HG03095 (cell line): ENCODE measurements at regions not wholly inside any gene's neighbourhood (a gene's known extent, or its start where the extent isn't known, plus 50 kb on each side); places are given as distances from the start of the nearest gene placed in this dataset.
"Not testable (repeated sequence)": the region's sequence is repeated elsewhere in the genome, so short reads cannot be mapped to it uniquely, and the experiment has no call there.

ENCODE experiments used
- ATAC-seq: cut with Tn5 transposase; IDR thresholded peaks from one replicate; pipeline ENCODE4 v1.9.1; 2021; ENCODE audit warnings: moderate library complexity; ENCODE audit not compliant: unreplicated experiment

DNA sequence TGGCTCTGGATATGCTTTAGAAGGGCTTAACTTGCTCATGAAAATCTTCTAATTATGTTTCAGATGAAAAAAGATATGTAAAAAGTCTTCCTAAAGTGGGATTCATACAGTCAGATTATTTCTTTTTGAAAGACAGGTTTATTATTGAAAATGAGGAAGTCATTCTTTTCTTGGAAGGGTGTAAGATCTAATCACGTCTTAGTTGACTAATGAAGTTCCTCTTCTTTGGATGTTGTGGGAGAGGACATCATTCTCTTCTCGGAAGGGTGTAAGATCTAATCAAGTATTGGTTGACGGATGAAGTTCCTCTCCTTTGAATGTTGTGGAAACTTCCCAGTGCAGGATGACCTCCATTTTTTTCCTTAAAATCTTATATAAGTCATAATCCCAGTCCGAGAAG is 74.9 kb downstream of the ALG10 start:
- no peak for ATAC-seq

DNA sequence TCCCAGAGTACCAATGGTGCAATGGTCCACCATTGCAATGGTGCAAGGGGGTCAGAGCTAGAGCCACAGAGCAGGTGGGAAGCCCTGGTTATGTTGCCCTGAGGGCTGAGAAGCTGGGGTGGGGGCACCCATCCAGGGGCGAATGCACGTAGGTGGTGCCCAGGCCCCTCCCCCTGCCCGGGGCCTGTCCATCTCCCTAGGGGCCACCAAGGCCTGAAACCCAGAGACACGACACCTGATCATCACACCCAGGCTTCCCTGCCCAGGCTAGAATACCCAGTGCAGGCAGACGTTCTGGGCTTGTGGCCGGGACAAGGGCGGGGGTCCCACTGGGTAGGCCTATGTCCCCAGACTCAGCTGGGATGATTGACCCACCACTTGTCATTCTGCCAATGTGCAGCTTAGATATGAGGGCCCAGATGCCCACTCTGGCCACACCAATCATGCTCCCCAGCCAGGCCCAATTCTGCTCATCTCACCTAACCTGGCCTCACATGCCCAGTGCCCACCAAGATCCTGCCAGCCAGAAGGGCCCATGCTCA is 83.2 kb downstream of the ALG10 start:
- ATAC-seq, result no peak

DNA sequence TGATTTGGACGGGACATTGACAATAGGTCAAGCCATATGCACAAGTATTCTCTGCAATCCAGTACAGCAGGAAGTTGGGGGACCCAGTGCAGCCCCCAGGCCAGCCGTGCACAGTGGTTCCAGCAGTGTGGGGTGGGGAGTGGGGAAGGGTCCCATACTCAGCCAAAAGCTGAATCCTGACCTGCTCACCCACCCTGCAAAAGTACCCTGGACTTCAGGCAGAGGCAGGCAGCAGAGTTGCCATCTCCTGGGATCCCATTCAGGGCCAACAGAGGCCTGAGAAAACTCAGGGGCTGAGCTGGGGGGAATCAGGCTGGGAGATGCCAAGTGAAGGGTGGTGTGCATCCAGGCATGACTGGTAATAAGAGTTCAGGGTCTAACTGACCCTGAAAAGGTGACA is 83.9 kb downstream of the ALG10 start:
- ATAC-seq, result no peak

DNA sequence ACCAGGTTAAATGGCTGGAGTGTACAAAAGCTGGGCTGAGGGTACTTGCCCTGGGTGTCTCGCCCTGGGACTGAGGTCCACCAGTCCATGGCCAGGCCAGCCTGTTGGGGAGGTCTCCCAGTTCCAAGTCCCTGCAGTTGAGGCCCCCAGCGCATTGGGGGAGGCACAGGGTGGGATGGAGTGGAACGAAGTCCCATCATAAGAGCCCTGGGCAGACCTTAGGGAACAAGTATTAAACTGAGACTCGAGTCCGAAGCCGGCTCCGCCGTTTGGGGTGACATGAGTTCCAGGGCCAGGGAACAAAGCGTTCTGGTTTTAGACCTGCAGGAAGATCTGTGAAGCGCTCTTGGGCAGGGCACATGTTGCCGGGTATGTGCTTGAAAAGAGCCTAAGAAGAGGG is 84.7 kb downstream of the ALG10 start:
- ATAC-seq, result no peak

DNA sequence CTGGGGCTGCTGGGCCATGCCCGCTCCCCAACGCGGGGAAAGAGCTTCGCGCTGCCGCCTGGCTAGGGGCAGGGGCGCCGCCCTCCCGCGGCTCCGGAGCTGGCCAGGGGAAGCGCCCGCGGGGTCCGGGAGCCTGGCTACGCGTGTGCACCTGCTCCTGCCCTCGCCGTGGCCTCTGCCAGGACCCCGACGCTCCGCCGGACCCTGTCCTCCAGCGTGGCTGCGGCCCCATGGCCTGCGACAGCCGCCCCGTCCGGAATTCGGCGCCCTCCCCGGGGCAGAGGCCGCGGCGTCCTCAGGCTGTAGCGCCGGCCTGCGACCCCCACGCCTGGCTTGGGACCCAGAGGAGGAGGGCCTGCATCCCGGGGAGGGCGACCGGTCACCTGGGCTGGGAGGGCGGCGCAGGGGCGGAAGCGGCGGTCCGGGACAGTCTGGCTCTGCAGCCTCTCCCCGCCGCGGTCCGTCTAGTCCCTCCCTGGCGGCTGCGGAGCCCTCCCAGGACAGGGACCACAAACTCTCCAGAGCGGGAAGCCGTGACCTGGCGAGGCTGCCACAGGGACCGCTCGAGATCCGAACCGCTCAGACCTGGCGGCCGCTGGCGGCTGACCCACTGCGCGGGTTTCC is 85.6 kb downstream of the ALG10 start:
- ATAC-seq, result no peak

DNA sequence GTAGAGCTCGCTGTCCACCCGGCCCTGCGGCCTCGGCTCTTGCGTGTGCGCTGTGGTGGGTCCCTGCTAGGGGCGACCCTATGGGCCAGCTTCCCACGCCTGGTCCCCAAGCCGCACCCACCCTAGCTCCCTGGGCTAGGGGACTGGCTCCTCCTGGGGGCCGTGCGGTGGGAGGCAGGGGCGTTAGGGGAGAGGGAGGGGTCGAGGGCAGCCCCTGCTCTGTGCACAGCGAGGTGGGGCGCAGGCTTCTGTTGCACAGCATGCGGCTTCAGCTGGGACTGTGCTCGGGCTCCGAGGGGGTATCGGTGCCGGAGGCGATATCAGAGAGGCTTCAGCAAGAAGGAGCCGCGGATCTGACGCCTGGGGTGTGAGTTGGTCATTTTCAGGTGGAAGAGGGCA is 86.1 kb downstream of the ALG10 start:
- ATAC-seq, result no peak

DNA sequence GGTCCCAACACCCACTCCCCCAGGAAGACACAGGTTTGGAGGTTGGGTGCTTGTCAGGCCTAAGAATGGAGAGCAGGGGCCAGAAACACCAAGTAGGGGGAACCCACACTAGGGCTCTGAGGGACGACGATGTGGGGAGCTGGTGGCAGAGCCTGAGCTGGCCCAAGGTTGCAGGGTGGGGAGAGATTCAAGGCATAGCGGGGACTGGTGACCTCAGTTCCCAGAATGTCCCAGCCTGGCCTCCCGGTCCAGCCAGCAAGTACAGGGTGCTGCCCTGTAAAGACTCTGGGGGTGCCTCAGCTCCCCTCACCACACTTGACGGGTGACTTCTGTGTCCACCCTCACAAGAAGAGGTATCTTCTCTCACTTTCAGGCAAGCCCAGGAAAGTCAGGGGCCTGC is 86.7 kb downstream of the ALG10 start:
- ATAC-seq, result no peak

DNA sequence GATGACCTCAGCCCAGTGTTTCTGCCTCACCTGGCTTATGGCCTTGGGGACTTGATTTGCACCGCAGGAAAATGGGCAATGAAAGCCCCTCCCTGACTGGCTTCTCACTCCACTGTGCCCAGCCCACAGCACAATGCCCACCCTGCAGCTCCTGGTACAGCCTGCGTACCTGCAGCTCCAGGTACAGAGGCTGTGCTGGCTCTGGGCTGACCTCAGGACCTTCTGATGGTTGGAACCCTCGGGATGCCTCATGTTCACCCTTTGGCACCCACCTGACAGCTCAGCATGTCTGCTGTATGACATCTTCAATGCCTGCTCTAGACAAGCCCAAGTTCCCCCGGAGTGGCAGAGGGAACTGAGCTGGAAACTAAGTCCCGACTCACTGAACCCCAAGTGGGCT is 87.1 kb downstream of the ALG10 start:
- ATAC-seq, result no peak

DNA sequence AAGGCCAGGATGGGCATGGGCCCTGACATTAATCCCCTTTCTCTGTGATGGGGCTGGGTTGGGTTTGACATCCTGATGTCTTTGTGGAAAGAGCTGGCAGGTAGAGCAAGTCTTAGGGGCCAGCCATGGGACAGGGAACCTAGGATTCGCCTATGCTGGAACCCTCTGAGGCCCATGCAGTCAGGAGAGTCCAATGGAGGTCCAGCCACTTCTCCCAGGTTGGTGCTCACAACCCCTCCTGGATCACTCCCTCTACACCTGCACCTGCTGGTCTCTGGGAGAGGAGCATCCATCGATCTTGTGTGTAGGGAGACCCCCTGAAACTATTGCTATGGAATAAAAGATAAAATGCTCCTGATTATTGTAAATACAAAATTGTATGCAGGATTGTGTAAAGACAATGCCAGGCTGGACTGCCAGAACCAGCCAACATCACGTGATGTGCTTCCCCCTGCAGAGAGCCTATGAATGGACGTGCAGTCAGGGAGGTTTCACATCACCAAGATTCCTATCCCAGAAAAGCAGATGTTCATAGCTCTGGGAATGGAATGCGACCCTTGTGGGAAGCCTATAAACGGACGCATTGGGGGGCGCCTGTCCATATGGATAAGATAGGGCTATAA is 87.7 kb downstream of the ALG10 start:
- ATAC-seq, result not testable (repeated sequence)

DNA sequence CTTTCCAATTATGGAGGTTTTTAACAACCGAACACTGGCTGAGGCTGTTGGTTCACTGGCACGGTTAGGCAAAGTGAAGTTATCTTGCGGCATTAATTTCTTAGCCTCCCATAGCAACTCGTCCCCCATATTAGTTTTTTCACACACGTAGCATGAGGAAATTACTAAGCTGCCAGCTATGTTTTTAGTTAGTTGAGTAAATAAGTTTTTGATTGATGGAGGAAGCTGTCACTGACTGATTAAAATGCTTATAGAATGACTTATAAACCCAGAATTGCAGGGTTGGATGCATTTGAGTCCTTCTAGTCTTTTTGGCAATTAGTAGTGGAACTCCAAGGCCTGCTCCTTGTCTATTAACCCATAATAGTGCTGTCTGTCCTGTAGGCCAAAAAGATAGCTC is 97.1 kb downstream of the ALG10 start:
- ATAC-seq, result no peak

DNA sequence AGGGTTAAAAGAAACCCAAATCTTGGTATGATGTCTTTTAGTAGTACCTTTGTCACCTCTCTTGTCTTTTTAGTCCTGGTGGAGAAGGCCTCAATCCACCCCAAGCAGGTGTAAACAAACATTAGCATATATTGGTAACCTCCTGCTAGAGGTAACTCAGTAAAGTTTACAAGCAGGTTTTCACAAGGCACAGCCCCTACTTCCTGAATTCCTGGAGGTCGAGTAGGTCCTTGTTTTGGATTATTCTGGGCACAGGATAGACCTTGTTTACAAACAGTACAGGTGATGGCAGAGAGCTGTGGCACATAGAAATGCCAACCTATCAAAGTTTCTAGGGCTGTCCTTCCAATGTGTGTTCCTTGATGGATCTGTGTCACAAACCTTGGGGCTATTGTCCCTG is 99.1 kb downstream of the ALG10 start:
- ATAC-seq, result no peak

DNA sequence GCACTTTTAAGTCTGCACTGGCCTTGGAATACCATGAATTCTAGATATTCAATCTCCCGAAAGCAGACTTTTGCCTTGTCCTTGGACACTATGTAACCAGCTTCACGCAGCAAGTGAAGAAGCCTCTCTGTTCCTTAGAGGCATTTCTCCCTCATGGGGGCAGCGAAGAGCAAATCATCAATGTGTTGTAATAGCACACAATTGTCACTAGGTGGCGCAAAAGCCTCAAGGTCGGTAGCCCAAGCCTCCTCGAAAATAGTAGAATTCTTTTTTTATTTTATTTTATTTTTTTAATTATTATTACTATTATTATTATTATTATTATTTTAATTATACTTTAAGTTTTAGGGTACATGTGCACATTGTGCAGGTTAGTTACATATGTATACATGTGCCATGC is 100.8 kb downstream of the ALG10 start:
- ATAC-seq, result not testable (repeated sequence)

DNA sequence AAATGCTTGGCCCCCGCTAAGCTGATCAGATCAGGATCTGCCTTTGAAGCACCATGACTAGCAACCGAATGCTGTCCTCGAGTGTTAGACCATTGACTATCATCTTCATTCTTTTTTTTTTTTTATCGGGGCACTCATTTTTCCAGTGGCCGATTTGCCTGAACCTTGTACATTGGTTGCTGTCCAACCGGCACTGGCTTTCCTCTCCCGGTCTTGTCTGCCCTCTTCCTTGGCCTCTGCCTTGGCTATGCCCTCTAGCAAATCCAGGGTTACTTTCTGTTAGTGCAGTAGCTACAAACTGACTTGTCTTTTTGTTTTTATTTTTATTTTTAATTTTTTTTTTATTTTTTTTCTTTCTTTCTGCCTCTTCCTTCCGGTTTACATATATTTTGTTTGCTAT is 102.3 kb downstream of the ALG10 start:
- ATAC-seq, result no peak

DNA sequence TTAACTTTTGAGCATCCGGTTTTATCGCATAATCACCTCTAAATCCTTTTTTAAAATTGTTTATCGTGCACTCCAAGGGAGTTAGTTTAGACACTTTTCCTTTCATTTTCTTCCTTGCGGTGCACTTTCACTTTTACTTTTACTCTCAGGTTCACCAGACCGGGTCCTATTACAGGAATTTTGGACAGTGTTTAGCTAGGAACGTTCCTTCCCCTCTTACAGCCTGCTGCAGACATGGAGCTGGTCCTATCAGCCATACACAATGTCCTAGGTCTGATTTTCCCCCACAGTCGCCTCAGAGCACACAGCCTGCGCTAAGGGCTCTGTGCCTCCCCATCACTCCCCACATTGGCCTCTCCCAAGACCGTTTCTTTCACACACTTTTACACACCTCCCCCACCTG is 103.9 kb downstream of the ALG10 start:
- no peak for ATAC-seq

DNA sequence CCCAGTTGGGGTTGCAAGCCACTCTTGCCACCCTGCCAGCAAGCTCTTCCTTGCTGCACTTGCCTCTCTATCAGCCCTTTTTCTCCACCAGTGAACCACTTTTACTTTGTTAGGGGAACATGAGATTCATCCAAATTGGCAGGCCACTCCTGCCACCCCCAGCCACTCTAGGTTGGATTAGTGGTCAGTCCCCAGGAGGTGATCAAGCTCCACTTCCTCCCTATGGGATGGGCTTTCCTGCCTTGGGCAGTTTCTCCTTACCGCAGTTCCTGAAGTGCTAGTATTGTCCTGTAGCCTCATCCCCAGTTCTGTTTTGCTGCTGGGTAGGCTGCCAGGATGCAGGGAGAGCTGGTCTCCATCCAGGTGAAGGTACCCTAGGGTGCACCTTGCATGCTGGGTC is 104.5 kb downstream of the ALG10 start:
- ATAC-seq, result no peak

DNA sequence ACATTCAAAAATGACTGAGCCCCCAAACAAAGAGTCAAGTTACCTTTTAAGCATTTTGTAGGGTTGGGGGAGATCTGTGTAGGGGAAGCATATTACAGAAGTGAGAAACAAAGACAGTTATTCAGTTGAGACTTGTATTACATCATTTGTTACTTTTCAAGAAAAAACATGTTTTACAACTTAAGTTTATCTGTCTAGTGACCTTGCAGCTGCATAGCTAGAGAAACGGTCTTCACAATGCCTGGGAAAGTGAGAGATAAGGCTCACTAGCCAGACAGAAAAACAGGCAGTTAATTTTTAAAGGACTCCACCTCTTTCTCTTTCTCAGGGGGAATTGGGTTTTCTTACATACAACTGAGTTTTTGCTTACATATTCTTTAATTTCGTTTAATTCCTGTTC is 105.1 kb downstream of the ALG10 start:
- ATAC-seq, result not testable (repeated sequence)

DNA sequence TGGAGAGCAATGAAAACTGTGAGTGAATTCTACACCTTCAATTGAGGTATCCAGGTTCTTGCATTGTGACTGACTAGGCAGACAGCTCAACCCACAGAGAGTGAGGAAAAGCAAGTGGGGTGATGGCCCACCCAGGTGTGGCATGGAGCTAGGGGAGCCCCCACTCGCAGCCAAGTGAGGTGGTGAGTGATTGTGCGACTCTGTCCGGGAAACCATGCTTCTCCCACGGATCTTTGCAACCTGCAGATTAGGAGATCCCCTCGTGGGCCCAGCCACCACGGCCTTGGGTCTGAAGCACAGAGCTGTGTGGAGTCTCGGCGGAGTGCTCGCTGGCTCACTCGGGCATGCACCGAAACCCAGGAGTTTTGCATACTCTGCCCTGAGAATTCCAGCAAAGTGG is 120.1 kb downstream of the ALG10 start:
- no peak for ATAC-seq

DNA sequence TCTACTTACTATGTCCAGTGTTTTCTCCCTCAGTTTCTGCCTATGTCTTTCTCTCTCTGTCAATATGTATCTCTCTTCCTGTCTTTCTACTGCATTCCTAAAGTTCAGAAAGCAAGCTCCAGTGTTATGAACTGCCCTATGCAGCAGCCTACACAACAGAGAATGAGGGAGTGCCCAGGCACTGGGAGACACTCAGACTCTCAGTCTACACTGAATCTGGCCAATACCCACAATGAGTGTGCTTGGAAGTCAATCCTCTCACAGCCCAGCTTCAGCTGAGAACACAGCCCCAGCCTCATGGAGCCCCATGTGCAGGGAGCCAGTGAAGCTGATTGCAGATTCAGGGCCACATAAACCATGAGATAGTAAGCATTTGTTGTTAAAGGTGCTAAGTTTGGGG is 128.7 kb downstream of the ALG10 start:
- no peak for ATAC-seq

DNA sequence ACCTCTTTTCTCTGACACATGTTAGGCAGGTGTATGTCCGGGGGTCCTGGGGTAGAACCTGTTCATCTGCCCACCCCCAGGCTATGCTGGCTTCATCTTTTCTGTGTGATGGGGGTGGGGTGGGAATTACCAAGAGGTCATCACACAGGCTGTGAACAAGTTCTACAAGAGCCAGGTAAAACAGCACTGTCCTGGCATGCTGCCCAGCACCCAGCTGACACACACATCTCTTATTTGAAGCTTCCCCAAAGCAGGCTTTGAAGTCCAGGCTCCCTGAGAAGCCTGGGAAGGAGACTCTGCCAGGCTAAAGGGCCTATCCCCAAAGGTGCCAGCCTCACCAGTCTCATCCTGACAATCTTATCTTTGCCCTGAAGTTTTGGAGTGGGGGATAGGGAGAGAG is 141.1 kb downstream of the ALG10 start:
- ATAC-seq, result no peak

DNA sequence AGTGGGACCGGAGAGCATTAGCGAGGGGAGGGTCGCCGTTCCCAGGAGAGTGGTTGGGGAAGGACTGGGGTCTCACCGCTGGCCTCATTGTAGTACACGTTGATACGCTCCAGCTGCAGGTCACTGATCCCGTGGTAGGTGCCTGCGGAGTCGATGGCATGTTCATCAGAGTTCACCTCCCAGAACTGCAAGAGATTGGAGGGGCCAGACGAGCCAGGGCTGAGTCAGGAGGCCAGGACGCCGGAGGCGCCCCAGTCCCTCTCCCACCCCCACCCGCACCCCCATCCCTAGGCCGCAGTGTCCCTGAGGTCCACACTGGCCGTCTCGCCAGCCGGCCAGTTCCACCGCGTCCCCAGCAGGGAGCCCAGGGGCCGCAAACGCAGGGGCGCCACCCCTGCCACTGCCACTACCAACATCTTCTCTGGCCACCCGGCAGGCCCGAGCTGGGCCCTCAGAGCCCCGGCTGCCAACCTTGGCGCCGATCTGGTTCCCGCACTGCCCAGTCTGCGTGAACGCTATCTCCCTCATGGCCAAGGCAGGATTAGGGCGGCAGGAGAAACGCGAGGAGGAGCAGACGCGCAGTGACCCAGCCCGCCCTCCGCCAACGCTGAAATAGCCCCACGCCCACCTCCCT is 144.2 kb downstream of the ALG10 start:
- ATAC-seq, result no peak

DNA sequence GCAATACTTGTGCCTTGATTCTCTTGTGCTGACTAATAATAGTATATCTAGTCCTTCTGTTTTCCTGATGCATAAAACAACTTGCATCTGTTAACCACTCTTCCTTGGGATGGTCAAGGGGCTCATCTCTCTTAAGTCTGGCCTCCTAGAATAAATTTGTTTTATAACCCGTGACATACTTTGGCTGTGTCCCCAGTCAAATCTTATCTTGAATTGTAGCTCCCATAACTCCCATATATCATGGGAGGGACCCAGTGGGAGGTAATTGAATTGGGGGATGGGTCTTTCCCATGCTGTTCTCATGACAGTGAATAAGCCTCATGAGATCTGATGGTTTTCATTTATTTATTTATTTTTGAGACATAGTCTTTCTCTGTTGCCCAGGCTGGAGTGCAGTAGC is 146.2 kb downstream of the ALG10 start:
- not testable (repeated sequence) for ATAC-seq

DNA sequence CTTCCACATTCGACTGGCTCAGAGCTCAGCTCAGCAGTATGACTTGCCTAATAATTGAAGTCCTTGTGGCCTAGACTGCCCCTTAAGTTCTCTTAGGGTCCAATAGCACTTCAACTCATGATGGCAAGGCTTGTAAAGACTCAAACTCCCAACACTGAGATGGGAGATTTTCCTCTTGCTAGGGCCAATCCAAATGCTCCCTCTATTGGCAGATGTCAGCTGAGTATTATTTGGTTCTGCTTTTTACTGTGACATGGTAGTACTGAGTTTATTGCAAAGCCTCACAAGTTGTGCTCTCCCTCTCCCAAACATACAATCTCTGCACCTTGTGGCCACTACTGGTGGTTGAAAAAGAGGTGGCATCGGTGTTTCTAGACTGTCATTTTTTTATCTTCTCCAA is 164.2 kb downstream of the ALG10 start:
- no peak for ATAC-seq
